NCI-H2171 (cell line): ENCODE measurements at regions not wholly inside any gene's neighbourhood (a gene's known extent, or its start where the extent isn't known, plus 50 kb on each side); places are given as distances from the start of the nearest gene placed in this dataset.

Experiments used
- DNase-seq: peaks from one replicate; lab custom pipeline; 2025; lab: John Stamatoyannopoulos, UW

GRCh38 chr14:38316922-38317321 is 61.0 kb upstream of the CLEC14A start:
- no peak for DNase-seq

GRCh38 chr14:38311655-38312054 is 55.8 kb upstream of the CLEC14A start:
- DNase-seq = no peak

GRCh38 chr14:38310420-38310995 is 54.6 kb upstream of the CLEC14A start:
- DNase-seq = no peak

- DNase-seq = no peak
These were observed 53.8 kb upstream of the CLEC14A start for GRCh38 chr14:38309522-38310277.
